HEK293T (cell line): ENCODE measurements at regions not wholly inside any gene's neighbourhood (a gene's known extent, or its start where the extent isn't known, plus 50 kb on each side); places are given as distances from the start of the nearest gene placed in this dataset.

Experiments used
- BHLHE40 ChIP-seq: fragments of 450-650 bp; IDR thresholded peaks from 2 replicates; pipeline ENCODE4 v1.6.1; 2016; ENCODE audit warnings: mild to moderate bottlenecking, moderate library complexity, borderline replicate concordance
- ELF4 ChIP-seq: fragments of 450-650 bp; IDR thresholded peaks from 2 replicates; pipeline ENCODE4 v1.6.1; 2017; ENCODE audit warnings: antibody characterized with exemption
- FOXK2 ChIP-seq: fragments of 450-650 bp; IDR thresholded peaks from 2 replicates; pipeline ENCODE4 v1.6.1; 2016; ENCODE audit warnings: mild to moderate bottlenecking
- LEF1 ChIP-seq: fragments of 450-650 bp; IDR thresholded peaks from 2 replicates; pipeline ENCODE4 v1.6.1; 2017; ENCODE audit warnings: mild to moderate bottlenecking, borderline replicate concordance
- PKNOX1 ChIP-seq: fragments of 450-650 bp; IDR thresholded peaks from 2 replicates; pipeline ENCODE4 v1.6.1; 2016
- SP1 ChIP-seq: fragments of 450-650 bp; IDR thresholded peaks from 2 replicates; pipeline ENCODE4 v1.6.1; 2017
- ZNF384 ChIP-seq: fragments of 450-650 bp; IDR thresholded peaks from 2 replicates; pipeline ENCODE4 v1.6.1; 2016

GRCh38 chr5:6181871-6182270 is 196.5 kb downstream of the MED10 start:
- no peak for TF ChIP-seq SP1
- TF ChIP-seq ELF4 = no peak
- no peak for TF ChIP-seq ZNF384
- no peak for TF ChIP-seq LEF1
- no peak for TF ChIP-seq PKNOX1
- no peak for TF ChIP-seq FOXK2
- no peak for TF ChIP-seq BHLHE40
